ENCODE measurements at regions not wholly inside any gene's neighbourhood (a gene's known extent, or its start where the extent isn't known, plus 50 kb on each side); places are given as distances from the start of the nearest gene placed in this dataset.

DNA sequence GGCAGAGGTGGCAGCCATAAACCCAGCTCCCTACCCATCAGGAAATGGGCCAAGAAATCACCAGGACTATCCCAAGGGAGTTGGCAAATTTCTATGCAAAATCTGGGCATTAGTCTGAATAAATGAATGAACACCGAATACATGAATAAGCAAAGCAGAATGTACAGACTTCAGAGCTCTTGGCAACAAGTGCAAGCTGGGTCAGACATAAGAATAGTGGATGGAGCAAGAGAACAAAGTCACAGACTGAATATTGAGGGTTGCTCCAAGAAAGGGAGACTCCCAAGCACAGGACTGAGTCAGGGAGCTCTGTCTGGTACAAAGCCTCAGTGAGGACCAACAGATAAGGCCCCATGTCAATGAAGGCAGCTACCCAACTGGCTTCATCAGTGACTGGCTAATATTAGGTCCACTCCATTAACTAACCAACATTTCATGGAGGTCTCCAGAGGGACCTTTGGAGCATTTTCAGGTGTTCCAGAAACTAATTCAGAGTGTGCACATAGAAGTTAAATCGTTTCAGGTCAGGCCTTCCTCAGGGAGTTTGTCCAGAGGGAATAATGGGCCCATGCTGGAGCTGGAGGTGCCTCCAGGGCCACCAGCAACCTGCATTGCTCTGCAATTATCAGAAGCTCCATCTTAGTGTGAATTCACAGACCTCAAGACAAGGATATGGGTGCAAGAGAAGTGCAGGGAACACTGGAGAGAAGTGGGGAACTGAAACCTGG lies 191.5 kb upstream of the RALGAPA2 start:
- H3K9me3 Mint-ChIP-seq (ENCODE audit: unreplicated experiment), result peaks cover 10% of the 10 kb centered on the region
- peaks cover 5% of the 10 kb centered on the region for H3K27me3 Mint-ChIP-seq (ENCODE audit: low read depth, unreplicated experiment)
- no peaks in the 10 kb centered on the region for H3K4me1 Mint-ChIP-seq (ENCODE audit: low read depth, unreplicated experiment)
- Histone ChIP-seq H3K27me3 (ENCODE audit: insufficient read depth, low read length) (no peaks in the 10 kb centered on the region), H3K36me3 (ENCODE audit: insufficient read depth, low read length) (no peaks in the 10 kb centered on the region), H3K79me2 (ENCODE audit: insufficient read depth, low read length) (no peaks in the 10 kb centered on the region), H3K4me2 (ENCODE audit: low read length) (no peak overlapping the region), H3K4me1 (ENCODE audit: insufficient read depth, low read length) (no peaks in the 10 kb centered on the region), H4K20me1 (ENCODE audit: insufficient read depth, low read length) (no peaks in the 10 kb centered on the region), H3K9ac (ENCODE audit: low read length) (no peak overlapping the region), H3K4me3 (ENCODE audit: insufficient read depth, low read depth, low read length) (no peak overlapping the region), H2AFZ (ENCODE audit: low read depth, low read length) (no peak overlapping the region), H3K27ac (ENCODE audit: low read depth, low read length) (no peak overlapping the region), H3K9me3 (ENCODE audit: insufficient read depth, low read depth, low read length) (peaks cover 11% of the 10 kb centered on the region)
- no peak overlapping the region for H3K4me3 Mint-ChIP-seq (ENCODE audit: unreplicated experiment)
- no peak for DNase-seq (ENCODE audit: low read depth)
- H3K36me3 Mint-ChIP-seq (ENCODE audit: low read depth, unreplicated experiment), result no peaks in the 10 kb centered on the region
- no peak for FAIRE-seq
- no peak overlapping the region for H3K27ac Mint-ChIP-seq (ENCODE audit: unreplicated experiment)
- TF ChIP-seq EZH2 (IDR thresholded peaks at IDR 0.05; ENCODE audit: insufficient read depth, low read length), result no peak
- TF ChIP-seq, protein P1, sequence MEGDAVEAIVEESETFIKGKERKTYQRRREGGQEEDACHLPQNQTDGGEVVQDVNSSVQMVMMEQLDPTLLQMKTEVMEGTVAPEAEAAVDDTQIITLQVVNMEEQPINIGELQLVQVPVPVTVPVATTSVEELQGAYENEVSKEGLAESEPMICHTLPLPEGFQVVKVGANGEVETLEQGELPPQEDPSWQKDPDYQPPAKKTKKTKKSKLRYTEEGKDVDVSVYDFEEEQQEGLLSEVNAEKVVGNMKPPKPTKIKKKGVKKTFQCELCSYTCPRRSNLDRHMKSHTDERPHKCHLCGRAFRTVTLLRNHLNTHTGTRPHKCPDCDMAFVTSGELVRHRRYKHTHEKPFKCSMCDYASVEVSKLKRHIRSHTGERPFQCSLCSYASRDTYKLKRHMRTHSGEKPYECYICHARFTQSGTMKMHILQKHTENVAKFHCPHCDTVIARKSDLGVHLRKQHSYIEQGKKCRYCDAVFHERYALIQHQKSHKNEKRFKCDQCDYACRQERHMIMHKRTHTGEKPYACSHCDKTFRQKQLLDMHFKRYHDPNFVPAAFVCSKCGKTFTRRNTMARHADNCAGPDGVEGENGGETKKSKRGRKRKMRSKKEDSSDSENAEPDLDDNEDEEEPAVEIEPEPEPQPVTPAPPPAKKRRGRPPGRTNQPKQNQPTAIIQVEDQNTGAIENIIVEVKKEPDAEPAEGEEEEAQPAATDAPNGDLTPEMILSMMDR (IDR thresholded peaks at IDR 0.05; ENCODE audit: insufficient read depth, low read depth, low read length), result no peak

DNA sequence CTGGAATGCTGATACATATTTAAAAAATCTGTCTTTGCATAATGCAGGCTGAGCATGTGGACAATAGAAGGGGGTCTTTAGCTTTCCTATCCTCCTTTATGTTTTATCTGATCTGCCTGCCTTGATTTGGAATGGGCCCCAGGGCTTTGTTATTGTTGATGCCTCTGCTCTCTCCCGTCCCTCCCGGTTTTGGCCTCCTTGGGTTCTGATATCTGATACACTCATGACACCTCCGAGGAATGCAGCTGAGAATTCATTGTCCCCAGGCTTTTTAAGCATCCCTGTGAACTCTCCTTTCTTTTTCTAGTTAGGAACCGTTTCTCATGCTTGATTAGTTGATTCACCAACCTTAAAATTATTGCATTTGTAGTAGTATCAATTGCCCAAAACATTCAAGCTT lies 185.5 kb upstream of the RALGAPA2 start:
- no peak overlapping the region for H3K4me3 ChIP-seq (ENCODE audit: insufficient read depth, low read depth, low read length)
- H3K79me2 ChIP-seq (ENCODE audit: insufficient read depth, low read length), result no peaks in the 10 kb centered on the region
- H3K27ac ChIP-seq (ENCODE audit: low read depth, low read length), result no peak overlapping the region
- no peaks in the 10 kb centered on the region for H3K4me1 ChIP-seq (ENCODE audit: insufficient read depth, low read length)
- H2AFZ ChIP-seq (ENCODE audit: low read depth, low read length), result no peak overlapping the region
- DNase-seq (ENCODE audit: low read depth), result no peak
- H3K4me1 Mint-ChIP-seq (ENCODE audit: low read depth, unreplicated experiment), result no peaks in the 10 kb centered on the region
- no peak overlapping the region for H3K4me3 Mint-ChIP-seq (ENCODE audit: unreplicated experiment)
- H3K27ac Mint-ChIP-seq (ENCODE audit: unreplicated experiment), result no peak overlapping the region
- FAIRE-seq, result no peak
- TF ChIP-seq, protein P1 (IDR thresholded peaks at IDR 0.05; ENCODE audit: insufficient read depth, low read depth, low read length), result no peak
- TF ChIP-seq EZH2 (IDR thresholded peaks at IDR 0.05; ENCODE audit: insufficient read depth, low read length), result no peak
- H3K9ac ChIP-seq (ENCODE audit: low read length), result no peak overlapping the region
- peaks cover 5% of the 10 kb centered on the region for H3K9me3 Mint-ChIP-seq (ENCODE audit: unreplicated experiment)
- peaks cover 2% of the 10 kb centered on the region for H3K27me3 Mint-ChIP-seq (ENCODE audit: low read depth, unreplicated experiment)
- peaks cover 6% of the 10 kb centered on the region for H3K9me3 ChIP-seq (ENCODE audit: insufficient read depth, low read depth, low read length)
- H3K36me3 ChIP-seq (ENCODE audit: insufficient read depth, low read length), result no peaks in the 10 kb centered on the region
- no peaks in the 10 kb centered on the region for H3K36me3 Mint-ChIP-seq (ENCODE audit: low read depth, unreplicated experiment)
- H3K4me2 ChIP-seq (ENCODE audit: low read length), result no peak overlapping the region
- no peaks in the 10 kb centered on the region for H3K27me3 ChIP-seq (ENCODE audit: insufficient read depth, low read length)
- no peaks in the 10 kb centered on the region for H4K20me1 ChIP-seq (ENCODE audit: insufficient read depth, low read length)

DNA sequence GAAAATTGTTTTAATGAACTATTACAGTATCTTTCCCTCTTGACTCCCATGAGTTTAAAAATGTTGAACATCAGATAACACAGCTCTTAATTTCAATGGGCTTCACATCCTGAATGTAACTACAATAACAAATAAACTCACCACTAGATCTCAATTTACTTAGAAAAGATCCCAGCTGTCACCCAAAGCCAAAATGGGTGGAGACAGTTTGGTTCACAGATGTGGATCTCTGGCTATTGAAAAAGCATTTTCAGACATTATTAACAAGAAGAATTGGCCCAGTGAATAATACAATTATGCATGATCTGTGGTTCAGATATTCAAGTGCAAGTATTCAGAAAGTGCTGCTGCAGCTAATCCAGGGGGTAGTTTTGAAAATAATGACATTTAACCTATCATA lies 184.7 kb upstream of the RALGAPA2 start:
- Histone ChIP-seq H3K4me2 (ENCODE audit: low read length) (no peak overlapping the region), H3K27ac (ENCODE audit: low read depth, low read length) (no peak overlapping the region), H4K20me1 (ENCODE audit: insufficient read depth, low read length) (no peaks in the 10 kb centered on the region), H3K9ac (ENCODE audit: low read length) (no peak overlapping the region), H3K36me3 (ENCODE audit: insufficient read depth, low read length) (no peaks in the 10 kb centered on the region), H3K27me3 (ENCODE audit: insufficient read depth, low read length) (no peaks in the 10 kb centered on the region), H3K79me2 (ENCODE audit: insufficient read depth, low read length) (no peaks in the 10 kb centered on the region), H3K9me3 (ENCODE audit: insufficient read depth, low read depth, low read length) (peaks cover 6% of the 10 kb centered on the region), H3K4me3 (ENCODE audit: insufficient read depth, low read depth, low read length) (no peak overlapping the region), H3K4me1 (ENCODE audit: insufficient read depth, low read length) (no peaks in the 10 kb centered on the region), H2AFZ (ENCODE audit: low read depth, low read length) (no peak overlapping the region)
- no peak for DNase-seq (ENCODE audit: low read depth)
- peaks cover 2% of the 10 kb centered on the region for H3K27me3 Mint-ChIP-seq (ENCODE audit: low read depth, unreplicated experiment)
- no peaks in the 10 kb centered on the region for H3K4me1 Mint-ChIP-seq (ENCODE audit: low read depth, unreplicated experiment)
- no peak overlapping the region for H3K4me3 Mint-ChIP-seq (ENCODE audit: unreplicated experiment)
- H3K27ac Mint-ChIP-seq (ENCODE audit: unreplicated experiment), result no peak overlapping the region
- FAIRE-seq, result no peak
- TF ChIP-seq EZH2 (IDR thresholded peaks at IDR 0.05; ENCODE audit: insufficient read depth, low read length), result no peak
- TF ChIP-seq, protein P1 (IDR thresholded peaks at IDR 0.05; ENCODE audit: insufficient read depth, low read depth, low read length), result no peak
- H3K36me3 Mint-ChIP-seq (ENCODE audit: low read depth, unreplicated experiment), result no peaks in the 10 kb centered on the region
- H3K9me3 Mint-ChIP-seq (ENCODE audit: unreplicated experiment), result peaks cover 5% of the 10 kb centered on the region
